Thyroid gland (tissue), 4 donors: ENCODE measurements at regions not wholly inside any gene's neighbourhood (a gene's known extent, or its start where the extent isn't known, plus 50 kb on each side); places are given as distances from the start of the nearest gene placed in this dataset.

Experiments
- CTCF ChIP-seq, 6 experiments: fragments of 200-600 bp in 3 of 6; fragments of 450-650 bp in 3 of 6; sonication (generic) in 3 of 6; IDR thresholded peaks; one replicate each; pipeline ENCODE4 v1.5.1; 2016 to 2019; ENCODE audit warnings: antibody characterized with exemption in 6 of 6, mild to moderate bottlenecking in 2 of 6, inconsistent platforms in 1 of 6, moderate library complexity in 1 of 6
- POLR2A ChIP-seq, 2 donors: fragments of 450-650 bp; IDR thresholded peaks; one replicate each; pipeline ENCODE4 v1.6.1; 2017; ENCODE audit warnings: antibody characterized with exemption in 2 of 2, mild to moderate bottlenecking in 2 of 2, moderate library complexity in 1 of 2

GRCh38 chr1:69073176-69073575 lies 494.5 kb upstream of the LRRC7 start:
- TF ChIP-seq POLR2A (IDR thresholded peaks at IDR 0.05): no peak
- TF ChIP-seq CTCF (IDR thresholded peaks at IDR 0.05): no peak
